Pancreas (tissue), 10 donors: ENCODE measurements at regions not wholly inside any gene's neighbourhood (a gene's known extent, or its start where the extent isn't known, plus 50 kb on each side); places are given as distances from the start of the nearest gene placed in this dataset.
"Not testable (repeated sequence)": the region's sequence is repeated elsewhere in the genome, so short reads cannot be mapped to it uniquely, and the experiment has no call there.

Experiments
- ATAC-seq, 4 donors: fragments of 200-7000 bp; cut with Tn5 transposase; one replicate each; pipeline versions ENCODE4 v1.8.0 to v1.9.1; 2020; ENCODE audit warnings: mild to moderate bottlenecking in 4 of 4, moderate library complexity in 4 of 4
- DNase-seq, 6 donors: peaks; one replicate each; pipeline ENCODE4 v3.0.0-alpha.2; 2020
- FAIRE-seq: peaks from 2 replicates; lab custom pipeline; 2012; peaks lifted over from hg19 to GRCh38; lab: Jason Lieb, UNC
- H3K27ac ChIP-seq, 4 donors: fragments of 200-600 bp; sonication (generic); 1 replicate in 3 of 4; 2 replicates in 1 of 4; pipeline versions ENCODE4 v1.5.0 to v1.8.0; 2020
- H3K27me3 ChIP-seq, 4 donors: fragments of 200-600 bp; one replicate each; pipeline ENCODE4 v1.8.0; 2021
- H3K36me3 ChIP-seq, 3 donors: fragments of 200-600 bp; sonication (generic) in 1 of 3; one replicate each; pipeline versions ENCODE4 v1.5.0 to v1.8.0; 2020 to 2021
- H3K4me1 ChIP-seq, 3 donors: fragments of 200-600 bp; one replicate each; pipeline ENCODE4 v1.8.0; 2021
- H3K4me3 ChIP-seq, 4 donors: fragments of 200-600 bp; sonication (generic) in 2 of 4; one replicate each; pipeline versions ENCODE4 v1.5.0 to v1.8.0; 2020 to 2021
- H3K9me3 ChIP-seq, 4 donors: fragments of 200-600 bp; one replicate each; pipeline ENCODE4 v1.8.0; 2021
- WGBS, 2 donors: extraction: QIAGEN DNeasy Blood & Tissue Kit; methylation state at CpG; one replicate each; pipeline ENCODE4 v1.1.7; 2013; 5-methylcytosine and 5-hydroxymethylcytosine counted together
- intact Hi-C, 3 donors: fragments of 100-400 bp; cut with DNase I; formaldehyde crosslinking; loops; one replicate each; pipeline versions ENCODE4 v1.11.1 to v1.14.2; 2022
- TF ChIP-seq, protein P1 (sequence below), 4 donors: fragments of 200-600 bp; sonication (generic) in 3 of 4; IDR thresholded peaks; one replicate each; pipeline versions ENCODE4 v1.5.0 to v1.8.0; 2021; ENCODE audit warnings: antibody characterized with exemption in 4 of 4
- donor health status: healthy with polysubstance abuse.
- donor health status: DM: no; HTN: no; CAD: no; lungs with moderate emphysema.
- donor health status: DM: no; HTN: no; CAD: no.
- donor health status: control.
- donor health status: control.
- donor health status: Bipolar disorder and iron deficiency.
- donor health status: DM: yes; HTN: yes; CAD: no.
- donor health status: DM: no; HTN: no; CAD: no.
- donor health status: DM: no; HTN: no; CAD: no.
- donor health status: DM: yes; HTN: yes; CAD: no.

DNA sequence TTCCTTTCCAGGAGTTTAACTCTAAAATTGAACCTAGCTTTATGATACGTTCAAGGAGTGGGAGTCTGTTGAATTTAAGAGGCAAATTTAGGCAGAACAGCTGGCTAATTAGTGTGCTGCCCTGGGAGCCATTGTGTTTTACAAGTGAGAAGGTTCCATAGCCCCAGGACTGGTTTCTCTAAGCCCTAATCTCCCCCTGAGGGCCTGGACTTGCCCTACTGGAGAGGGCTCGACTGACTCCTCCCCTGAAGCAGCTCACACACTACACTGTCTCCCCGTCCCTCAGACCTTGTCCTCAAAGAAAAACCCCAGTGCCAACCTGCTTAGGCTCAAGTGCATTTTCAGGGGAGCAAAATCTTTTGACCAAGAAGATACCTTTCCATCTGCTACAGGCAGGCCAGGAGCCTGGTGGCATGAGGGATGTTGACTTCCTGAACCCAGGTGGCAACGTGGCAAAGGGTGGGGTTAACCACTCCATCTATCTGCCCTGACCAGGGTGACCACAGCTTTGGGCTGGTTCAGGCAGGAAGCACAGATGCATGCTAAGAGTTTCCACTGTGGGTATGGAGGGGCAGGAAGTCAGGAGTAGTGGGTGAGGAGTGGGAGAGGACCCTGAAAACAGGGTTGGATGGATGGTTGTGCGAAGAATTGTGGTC, 68.9 kb upstream of the CARD11 start:
- no peaks in the 10 kb centered on the region for H3K9me3 ChIP-seq
- 74 to 84% methylated on average over 5 of the region's 5 CpGs for WGBS, 2 donors
- TF ChIP-seq, protein P1, sequence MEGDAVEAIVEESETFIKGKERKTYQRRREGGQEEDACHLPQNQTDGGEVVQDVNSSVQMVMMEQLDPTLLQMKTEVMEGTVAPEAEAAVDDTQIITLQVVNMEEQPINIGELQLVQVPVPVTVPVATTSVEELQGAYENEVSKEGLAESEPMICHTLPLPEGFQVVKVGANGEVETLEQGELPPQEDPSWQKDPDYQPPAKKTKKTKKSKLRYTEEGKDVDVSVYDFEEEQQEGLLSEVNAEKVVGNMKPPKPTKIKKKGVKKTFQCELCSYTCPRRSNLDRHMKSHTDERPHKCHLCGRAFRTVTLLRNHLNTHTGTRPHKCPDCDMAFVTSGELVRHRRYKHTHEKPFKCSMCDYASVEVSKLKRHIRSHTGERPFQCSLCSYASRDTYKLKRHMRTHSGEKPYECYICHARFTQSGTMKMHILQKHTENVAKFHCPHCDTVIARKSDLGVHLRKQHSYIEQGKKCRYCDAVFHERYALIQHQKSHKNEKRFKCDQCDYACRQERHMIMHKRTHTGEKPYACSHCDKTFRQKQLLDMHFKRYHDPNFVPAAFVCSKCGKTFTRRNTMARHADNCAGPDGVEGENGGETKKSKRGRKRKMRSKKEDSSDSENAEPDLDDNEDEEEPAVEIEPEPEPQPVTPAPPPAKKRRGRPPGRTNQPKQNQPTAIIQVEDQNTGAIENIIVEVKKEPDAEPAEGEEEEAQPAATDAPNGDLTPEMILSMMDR (IDR thresholded peaks at IDR 0.05) = no peak
- no peak for FAIRE-seq
- no peak overlapping the region for H3K27ac ChIP-seq
- H3K4me3 ChIP-seq = no peak overlapping the region
- intact Hi-C loops = no loop called here
- H3K36me3 ChIP-seq = no peaks in the 10 kb centered on the region
- no peak for DNase-seq
- no peak for ATAC-seq
- H3K27me3 ChIP-seq = no peaks in the 10 kb centered on the region
- H3K4me1 ChIP-seq = no peaks in the 10 kb centered on the region

DNA sequence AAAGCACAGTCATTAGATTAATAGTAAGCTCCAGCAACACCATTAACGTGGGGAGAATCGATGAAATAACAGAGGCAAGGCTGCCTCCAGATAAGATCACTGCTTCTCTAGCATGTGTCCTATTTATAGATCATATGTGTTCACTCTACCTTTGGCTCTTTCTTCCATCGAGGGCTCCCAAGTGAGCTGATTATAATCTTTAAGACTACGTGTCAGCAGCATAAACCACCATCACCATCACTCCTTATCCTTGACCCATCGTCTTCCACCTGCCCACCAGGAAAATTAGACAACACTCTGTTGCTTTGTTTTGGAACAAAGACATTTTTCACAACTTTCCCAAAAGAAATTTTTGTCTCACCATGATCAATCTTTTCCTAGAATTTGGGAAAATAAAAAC, 71.2 kb upstream of the CARD11 start:
- FAIRE-seq (no peak), ATAC-seq (no peak), DNase-seq (no peak)
- H3K4me1 ChIP-seq = no peaks in the 10 kb centered on the region
- no peak overlapping the region for H3K27ac ChIP-seq
- H3K36me3 ChIP-seq = no peaks in the 10 kb centered on the region
- no peak overlapping the region for H3K4me3 ChIP-seq
- TF ChIP-seq, protein P1 (IDR thresholded peaks at IDR 0.05) = no peak
- no peaks in the 10 kb centered on the region for H3K27me3 ChIP-seq
- no peaks in the 10 kb centered on the region for H3K9me3 ChIP-seq
- intact Hi-C loops = no loop called here
- 67 to 78% methylated on average over 5 of the region's 5 CpGs for WGBS, 2 donors

DNA sequence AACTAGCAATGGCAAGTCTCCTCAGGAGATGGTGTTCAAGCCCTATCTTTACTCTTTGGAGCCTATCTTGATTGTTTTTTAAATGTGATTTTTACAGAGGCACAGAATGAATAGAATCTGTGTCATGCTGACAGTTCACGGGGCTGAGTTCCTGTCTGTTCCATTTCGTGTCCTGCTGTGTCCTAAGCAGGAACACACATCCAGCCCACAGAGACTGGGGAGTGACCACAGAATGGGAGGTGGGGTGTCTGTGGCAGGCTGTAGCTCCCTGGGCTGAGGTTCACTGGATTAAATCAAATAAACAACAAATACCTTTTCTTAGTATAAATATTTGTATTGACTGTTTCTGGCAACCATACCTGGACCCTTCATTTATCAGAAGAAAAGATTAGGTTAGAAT, 73.4 kb upstream of the CARD11 start:
- TF ChIP-seq, protein P1 (IDR thresholded peaks at IDR 0.05) = no peak
- no peaks in the 10 kb centered on the region for H3K4me1 ChIP-seq
- H3K36me3 ChIP-seq = no peaks in the 10 kb centered on the region
- WGBS, 2 donors = 29 to 32% methylated on average over 2 of the region's 2 CpGs
- DNase-seq (no peak), ATAC-seq (no peak), FAIRE-seq (no peak)
- intact Hi-C loops = no loop called here
- H3K27me3 ChIP-seq = no peaks in the 10 kb centered on the region
- no peak overlapping the region for H3K4me3 ChIP-seq
- H3K27ac ChIP-seq = no peak overlapping the region
- no peaks in the 10 kb centered on the region for H3K9me3 ChIP-seq

DNA sequence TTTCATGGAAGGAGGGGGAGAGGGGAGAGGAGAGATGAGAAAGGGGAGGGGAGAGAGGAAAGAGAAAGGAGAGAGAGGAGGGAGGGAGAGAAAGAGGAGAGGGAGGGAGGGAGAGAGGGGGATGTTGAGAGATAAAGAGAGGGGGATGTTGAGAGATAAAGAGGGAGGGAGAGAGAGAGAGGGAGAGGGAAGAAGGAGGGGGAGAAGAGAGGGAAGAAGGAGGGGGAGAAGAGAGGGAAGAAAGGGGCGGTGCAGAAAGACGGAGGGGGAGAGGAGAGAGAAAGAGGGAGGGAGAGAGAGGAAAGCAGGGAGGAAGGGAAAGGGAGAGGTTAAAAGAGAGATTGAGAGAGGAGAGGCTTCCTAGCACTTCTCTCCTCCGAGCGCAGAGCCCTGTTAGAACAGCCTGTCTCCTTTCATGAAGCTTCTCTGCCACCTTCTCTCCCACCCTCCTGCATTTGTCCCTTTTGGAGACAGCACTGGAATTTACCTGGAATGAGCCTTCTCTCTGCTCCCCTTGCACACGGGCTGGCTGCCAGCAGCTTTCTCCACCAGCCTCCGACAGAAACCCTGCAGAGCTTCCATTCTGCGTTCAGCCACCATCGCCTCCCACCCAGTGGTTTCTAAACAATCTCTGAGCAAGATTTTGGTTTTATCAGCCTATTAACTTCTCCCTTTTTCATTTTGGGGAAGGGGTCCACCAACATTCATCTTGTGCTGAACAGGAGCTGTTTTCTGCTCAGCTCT, 74.0 kb upstream of the CARD11 start:
- 11 to 26% methylated on average over 7 to 8 of the region's 8 CpGs for WGBS, 2 donors
- Histone ChIP-seq H3K4me3 (no peak overlapping the region), H3K36me3 (no peaks in the 10 kb centered on the region), H3K27me3 (no peaks in the 10 kb centered on the region), H3K4me1 (no peaks in the 10 kb centered on the region), H3K9me3 (no peaks in the 10 kb centered on the region), H3K27ac (no peak overlapping the region)
- no peak for FAIRE-seq
- peak in 2 of 4 donors; percentile 38 to 40 for ATAC-seq
- peak in 4 of 6 donors; percentile 8 to 70 (median 31) for DNase-seq
- TF ChIP-seq, protein P1 (IDR thresholded peaks at IDR 0.05) = no peak
- intact Hi-C loops = no loop called here

DNA sequence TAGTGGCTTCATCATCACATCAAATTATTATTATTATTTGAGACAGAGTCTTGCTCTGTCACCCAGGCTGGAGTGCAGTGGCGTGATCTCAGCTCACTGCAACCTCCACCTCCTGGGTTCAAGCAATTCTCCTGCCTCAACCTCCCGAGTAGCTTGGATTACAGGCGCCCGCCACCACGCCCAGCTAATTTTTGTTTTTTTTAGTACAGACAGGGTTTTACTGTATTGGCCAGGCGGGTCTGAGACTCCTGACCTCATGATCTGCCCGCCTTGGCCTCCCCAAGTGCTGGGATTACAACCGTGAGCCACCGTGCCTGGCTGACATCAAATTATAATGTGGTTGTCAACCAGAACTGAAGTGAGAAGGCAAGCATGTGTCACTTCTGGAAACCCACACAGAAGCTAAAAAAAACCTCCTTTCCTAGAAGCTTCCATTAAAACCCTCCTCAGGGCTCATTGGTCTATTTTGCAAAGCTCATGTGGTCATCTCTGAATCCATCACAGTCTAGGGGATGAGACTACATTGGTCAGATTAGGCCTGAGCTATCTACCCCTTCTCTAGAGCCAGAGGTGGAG, 75.8 kb upstream of the CARD11 start:
- ATAC-seq, H3K36me3 ChIP-seq, DNase-seq, intact Hi-C loops, H3K27ac ChIP-seq, FAIRE-seq, H3K27me3 ChIP-seq, H3K4me3 ChIP-seq, H3K9me3 ChIP-seq, H3K4me1 ChIP-seq: not testable (repeated sequence)
- 80 to 87% methylated on average over 9 of the region's 9 CpGs for WGBS, 2 donors
